NB4 (cell line): ENCODE measurements at regions not wholly inside any gene's neighbourhood (a gene's known extent, or its start where the extent isn't known, plus 50 kb on each side); places are given as distances from the start of the nearest gene placed in this dataset.

Experiments used
- POLR2A ChIP-seq: IDR thresholded peaks from 2 replicates; pipeline ENCODE4 v1.6.1; 2011; ENCODE audit warnings: mild to moderate bottlenecking; ENCODE audit not compliant: insufficient read length; ENCODE audit errors: extremely low read depth
- TF ChIP-seq, protein P1 (sequence below): IDR thresholded peaks from 2 replicates; pipeline ENCODE4 v1.6.1; 2011; ENCODE audit warnings: low read depth, low read length
- TF ChIP-seq, protein P2 (sequence below): IDR thresholded peaks from one replicate; pipeline ENCODE4 v1.5.1; 2012; ENCODE audit warnings: low read depth, low read length

DNA sequence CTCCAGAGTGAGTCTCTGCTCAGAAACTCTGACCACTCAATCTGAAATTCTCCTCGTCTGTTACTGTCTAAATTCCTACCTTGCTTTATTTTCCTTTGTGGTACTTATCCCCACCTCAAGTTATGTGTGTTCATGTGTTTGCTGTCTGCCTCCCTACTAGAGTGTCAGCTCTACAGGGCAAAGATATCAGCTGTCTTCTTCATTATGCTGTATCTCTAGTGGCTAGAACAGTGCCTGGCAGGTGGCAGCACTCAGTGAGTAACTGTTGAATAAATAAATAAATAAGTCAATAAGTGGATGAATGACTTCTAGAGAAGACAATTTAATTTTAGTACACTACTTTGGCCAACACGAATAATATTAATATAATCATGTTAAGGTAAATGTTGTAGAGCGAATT is 92.3 kb downstream of the BOD1 start:
- TF ChIP-seq, protein P1, sequence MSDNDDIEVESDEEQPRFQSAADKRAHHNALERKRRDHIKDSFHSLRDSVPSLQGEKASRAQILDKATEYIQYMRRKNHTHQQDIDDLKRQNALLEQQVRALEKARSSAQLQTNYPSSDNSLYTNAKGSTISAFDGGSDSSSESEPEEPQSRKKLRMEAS, result no peak
- TF ChIP-seq, protein P2, sequence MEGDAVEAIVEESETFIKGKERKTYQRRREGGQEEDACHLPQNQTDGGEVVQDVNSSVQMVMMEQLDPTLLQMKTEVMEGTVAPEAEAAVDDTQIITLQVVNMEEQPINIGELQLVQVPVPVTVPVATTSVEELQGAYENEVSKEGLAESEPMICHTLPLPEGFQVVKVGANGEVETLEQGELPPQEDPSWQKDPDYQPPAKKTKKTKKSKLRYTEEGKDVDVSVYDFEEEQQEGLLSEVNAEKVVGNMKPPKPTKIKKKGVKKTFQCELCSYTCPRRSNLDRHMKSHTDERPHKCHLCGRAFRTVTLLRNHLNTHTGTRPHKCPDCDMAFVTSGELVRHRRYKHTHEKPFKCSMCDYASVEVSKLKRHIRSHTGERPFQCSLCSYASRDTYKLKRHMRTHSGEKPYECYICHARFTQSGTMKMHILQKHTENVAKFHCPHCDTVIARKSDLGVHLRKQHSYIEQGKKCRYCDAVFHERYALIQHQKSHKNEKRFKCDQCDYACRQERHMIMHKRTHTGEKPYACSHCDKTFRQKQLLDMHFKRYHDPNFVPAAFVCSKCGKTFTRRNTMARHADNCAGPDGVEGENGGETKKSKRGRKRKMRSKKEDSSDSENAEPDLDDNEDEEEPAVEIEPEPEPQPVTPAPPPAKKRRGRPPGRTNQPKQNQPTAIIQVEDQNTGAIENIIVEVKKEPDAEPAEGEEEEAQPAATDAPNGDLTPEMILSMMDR, result no peak
- no peak for TF ChIP-seq POLR2A
